ENCODE measurements at regions not wholly inside any gene's neighbourhood (a gene's known extent, or its start where the extent isn't known, plus 50 kb on each side); places are given as distances from the start of the nearest gene placed in this dataset.
A peak's percentile ranks its signal among the peaks of the same experiment; 100 is the strongest.

DNA sequence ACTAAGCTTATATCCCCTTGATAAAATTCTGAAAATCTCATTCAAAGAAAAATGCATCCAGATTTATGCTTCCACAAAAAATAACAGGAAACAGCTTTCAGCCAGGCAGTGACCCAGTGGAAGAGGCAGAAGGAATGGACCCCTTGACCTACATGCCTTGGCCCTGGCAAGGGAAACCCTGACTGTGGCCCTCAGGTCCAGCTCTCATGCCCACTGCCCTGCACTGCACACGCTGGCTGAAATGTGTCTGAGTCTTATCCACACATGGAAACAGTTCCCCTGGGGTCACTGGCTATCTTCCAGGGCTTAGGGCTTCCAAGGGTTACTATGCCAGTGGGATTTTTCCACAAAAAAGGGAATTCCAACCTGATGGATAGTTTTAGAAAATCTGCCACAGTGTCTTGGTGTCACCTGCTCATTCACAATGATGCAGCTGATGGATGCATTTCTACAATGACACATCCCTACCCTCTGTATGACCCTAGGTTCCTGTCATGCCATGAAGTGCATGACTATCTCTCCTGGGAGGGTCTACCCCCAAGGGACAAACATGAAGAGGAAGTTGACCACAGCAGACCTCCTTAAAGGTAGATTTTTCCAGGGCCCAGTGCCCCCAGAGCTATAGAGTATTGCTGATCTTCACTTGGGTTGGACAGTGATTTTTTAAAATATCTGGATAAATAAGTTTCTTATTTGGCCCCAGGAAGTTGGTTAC is 121.9 kb upstream of the CD93 start:
- no peak for DNase-seq (ENCODE audit: low read depth)

GRCh38 chr20:23206995-23207394 is 120.9 kb upstream of the CD93 start:
- DNase-seq (ENCODE audit: low read depth) = no peak

GRCh38 chr20:23206061-23206460 is 119.9 kb upstream of the CD93 start:
- DNase-seq (ENCODE audit: low read depth) = no peak

GRCh38 chr20:23205611-23206041 is 119.5 kb upstream of the CD93 start:
- DNase-seq (ENCODE audit: low read depth) = no peak

- DNase-seq (ENCODE audit: low read depth) = no peak
Measured at GRCh38 chr20:23205211-23205610, 119.1 kb upstream of the CD93 start.

GRCh38 chr20:23203951-23204730 is 118.0 kb upstream of the CD93 start:
- no peak for DNase-seq (ENCODE audit: low read depth)

DNA sequence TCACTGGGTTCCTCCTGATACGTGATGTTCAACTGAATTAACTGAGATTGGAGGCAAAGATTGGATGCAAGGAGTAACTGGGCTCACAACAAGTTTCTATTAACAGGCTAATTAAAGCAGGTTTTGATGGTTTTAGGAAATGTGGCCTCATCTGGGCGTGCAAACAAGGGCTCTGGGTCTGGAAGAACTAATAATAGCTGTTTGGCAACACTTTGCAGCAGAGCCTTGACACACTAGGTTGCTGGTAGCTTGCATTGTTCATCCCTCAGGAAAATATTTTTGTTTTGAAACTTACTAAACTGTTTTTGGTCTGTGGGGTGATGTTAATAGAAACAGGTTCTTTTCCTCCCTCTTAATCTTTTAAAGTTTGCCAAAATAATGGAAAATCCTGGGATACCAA is 117.2 kb upstream of the CD93 start:
- DNase-seq (ENCODE audit: low read depth) = no peak

DNA sequence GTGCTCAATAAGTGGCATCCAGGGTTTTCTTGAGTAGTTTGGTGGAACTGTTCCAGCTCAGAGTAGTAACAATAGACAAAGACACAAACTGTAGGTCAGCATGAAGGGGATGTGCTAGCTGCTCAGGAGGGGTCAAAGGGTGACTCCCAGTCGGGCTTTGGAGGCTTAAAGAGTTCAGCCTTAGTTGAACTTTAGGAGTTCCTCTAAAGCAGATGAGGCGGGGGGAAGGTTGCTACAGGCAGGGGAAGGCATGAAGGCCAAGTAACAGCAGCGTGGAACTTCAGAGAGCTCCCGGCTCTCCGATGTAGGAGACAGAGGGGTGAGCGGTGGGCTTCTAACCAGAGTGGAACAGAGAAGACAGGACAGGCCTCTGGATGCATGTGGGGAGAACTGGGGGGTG is 115.5 kb upstream of the CD93 start:
- DNase-seq (ENCODE audit: low read depth) = no peak

DNA sequence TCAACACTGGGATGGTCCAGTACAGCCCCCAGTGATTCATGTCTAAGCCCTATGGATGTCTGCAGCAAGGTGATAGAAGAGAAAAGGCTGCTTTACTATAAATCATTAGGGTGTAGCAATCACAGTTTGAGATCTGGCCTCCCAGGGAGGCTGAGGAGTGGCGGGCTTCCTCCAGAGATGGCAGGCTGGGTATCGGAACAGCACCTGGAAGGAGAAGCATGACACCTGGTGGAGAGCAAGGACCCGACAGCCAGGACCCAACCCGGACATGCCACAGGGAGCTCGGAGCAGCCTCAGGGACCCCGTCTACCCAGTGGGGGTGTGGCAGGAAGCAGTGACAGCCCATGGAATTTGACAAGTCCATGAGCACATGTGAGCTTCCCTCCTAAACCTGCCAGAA is 114.8 kb upstream of the CD93 start:
- DNase-seq (ENCODE audit: low read depth) = no peak

DNA sequence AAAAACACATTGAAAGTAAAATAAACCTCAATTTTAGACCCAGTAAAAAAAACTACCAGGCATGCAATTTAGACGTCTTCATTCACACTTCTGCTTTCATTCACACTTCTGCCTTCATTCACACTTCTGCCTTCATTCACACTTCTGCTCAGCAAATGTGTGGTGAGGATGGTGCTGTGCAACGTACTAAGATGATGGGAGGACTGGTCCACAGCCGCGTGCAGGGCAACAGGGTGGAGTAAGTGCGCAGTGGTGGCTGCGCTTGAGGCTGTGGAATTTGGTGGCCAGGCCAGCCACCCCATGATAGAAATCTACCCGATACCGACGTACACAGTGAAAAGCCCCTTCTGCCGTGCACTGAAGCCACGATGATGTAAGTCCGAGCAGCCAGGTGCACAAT is 114.3 kb upstream of the CD93 start:
- DNase-seq (ENCODE audit: low read depth) = no peak

DNA sequence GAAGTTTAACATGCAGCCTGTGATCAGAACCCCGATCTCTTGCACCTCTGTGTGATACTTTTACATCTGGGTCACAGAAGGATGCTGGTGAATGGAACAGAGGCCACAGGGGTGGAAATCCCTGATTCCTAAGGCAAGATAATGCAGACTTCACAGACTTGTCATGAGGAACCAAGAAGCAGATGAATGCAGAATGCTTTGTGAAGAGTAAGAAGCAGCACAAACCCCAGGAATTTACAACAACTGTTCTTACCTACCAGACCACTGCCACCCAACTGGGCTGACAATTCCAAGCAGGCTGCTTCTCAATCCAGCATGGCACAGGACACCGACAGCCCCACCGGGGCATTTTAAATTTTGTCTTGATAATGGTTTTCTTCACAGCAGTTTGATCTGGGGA is 113.2 kb upstream of the CD93 start:
- no peak for DNase-seq (ENCODE audit: low read depth)

DNA sequence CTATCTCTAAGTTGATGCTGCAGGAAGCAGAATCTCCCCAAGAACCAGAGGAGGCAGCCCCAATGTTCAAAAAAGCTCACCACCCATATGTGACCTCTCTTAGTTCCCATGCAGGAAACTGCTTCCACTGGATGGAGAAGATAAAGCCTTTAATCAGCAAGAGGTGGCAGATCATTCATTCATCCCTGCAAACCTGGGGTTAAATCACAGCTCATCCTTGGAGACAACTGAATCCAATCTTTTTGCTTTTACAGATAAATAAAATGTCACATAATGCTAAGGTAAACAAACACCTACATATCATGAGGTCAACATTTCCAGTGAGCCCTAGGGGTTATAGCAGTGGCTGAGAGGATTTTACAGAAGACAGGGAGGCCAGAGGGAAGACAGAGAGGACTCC is 112.7 kb upstream of the CD93 start:
- no peak for DNase-seq (ENCODE audit: low read depth)

DNA sequence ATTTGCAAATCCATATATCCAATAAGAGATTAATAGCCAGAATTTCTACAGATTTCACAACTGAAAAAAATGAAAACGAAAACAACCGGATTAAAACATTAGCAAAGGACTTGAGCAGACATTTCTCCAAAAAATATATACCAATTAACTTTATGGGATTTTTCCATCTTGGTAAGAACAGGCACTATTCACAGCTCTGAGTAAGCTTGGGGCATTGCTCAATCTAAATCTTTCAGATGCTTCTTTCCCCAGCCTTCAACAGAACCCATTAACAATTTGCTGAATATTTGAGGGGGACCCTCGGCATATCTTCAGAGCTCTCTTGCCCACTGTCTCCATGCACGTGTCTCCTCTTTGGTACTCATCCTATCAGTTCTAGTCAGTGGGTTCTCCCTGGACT is 111.7 kb upstream of the CD93 start:
- DNase-seq (ENCODE audit: low read depth) = no peak

- DNase-seq (ENCODE audit: low read depth) = no peak
Measured at GRCh38 chr20:23195636-23196035, 109.5 kb upstream of the CD93 start.

DNA sequence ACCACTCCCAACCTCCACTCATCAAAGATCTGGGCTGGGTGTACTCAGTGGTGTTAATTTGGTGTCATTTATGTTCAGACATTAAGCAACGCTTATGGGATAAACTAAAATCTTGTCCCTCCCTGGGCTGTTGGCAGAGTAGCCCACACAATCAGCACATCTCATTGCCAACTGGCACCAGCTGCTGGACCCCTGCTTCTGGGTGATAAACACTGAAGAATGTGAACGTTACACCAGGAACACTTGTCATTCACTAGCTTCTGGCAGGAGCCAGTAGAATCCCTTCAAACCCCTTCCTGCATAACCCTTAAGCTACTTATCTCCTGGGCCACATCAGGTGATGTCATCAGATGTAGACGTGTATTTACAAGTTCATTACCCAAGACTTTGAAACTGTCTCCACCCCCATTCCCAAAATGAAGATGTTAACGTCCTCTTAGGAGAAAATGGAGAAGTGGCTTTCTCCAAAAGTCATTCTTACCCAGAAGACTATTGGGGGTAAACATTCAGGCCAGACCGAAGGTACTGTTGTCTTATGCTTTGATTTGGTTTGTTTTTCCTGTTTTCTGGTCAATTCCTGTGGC is 107.8 kb upstream of the CD93 start:
- peak; percentile 49 for DNase-seq (ENCODE audit: low read depth)

- no peak for DNase-seq (ENCODE audit: low read depth)
Measured at GRCh38 chr20:23192469-23192868, 106.3 kb upstream of the CD93 start.

DNA sequence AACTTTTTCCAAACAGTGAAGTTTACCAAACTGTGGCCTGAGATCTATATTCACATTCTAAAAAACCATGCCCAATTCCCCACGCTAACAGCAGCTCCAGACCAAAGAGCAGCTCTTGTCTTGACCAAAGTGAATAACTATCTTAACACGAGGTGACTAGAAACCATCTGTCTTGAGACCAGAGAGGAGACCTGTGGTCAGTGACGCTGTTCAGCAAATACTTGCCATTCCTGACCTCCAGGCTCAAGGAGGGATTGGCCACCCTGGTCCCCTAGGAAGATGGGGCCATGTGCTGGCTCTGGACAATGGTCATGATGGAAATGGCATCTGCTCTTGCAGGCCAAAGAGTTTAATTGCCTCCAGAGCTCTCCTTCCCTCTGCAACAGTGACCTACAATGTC is 104.4 kb upstream of the CD93 start:
- DNase-seq (ENCODE audit: low read depth) = peak; percentile 79

GRCh38 chr20:23189854-23190253 is 103.7 kb upstream of the CD93 start:
- no peak for DNase-seq (ENCODE audit: low read depth)

GRCh38 chr20:23189341-23189740 is 103.2 kb upstream of the CD93 start:
- no peak for DNase-seq (ENCODE audit: low read depth)

DNA sequence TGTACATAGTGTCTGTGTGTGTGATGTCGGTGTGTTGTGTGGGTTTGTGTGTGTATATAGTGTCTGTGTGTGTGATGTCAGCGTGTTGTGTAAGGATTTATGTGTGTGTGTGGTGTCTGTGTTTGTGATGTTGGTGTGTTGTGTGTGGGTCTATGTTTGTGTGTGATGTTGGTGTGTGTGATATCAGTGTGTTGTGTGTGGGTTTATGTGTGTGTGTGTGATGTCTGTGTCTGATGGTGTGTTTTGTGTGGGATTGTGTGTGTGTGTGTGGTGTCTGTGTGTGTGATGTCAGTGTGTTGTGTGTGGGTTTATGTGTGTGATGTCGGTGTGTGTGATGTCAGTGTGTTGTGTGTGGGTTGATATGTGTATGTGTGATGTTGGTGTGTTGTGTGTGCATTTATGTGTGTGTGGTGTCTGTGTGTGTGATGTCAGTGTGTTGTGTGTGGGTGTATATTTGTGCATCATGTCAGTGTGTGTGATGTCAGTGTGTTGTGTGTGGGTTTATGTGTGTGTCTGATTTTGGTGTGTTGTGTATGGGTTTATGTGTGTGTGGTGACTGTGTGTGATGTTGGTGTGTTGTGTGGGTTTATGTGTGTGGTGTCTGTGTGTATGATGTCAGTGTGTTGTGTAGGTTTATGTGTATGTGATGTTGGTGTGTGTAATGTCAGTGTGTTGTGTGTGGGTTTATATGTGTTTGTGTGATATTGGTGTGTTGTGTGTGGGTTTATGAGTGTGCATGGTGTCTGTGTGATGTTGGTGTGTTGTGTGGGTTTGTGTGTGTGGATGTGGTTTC is 102.4 kb upstream of the CD93 start:
- DNase-seq (ENCODE audit: low read depth) = no peak

DNA sequence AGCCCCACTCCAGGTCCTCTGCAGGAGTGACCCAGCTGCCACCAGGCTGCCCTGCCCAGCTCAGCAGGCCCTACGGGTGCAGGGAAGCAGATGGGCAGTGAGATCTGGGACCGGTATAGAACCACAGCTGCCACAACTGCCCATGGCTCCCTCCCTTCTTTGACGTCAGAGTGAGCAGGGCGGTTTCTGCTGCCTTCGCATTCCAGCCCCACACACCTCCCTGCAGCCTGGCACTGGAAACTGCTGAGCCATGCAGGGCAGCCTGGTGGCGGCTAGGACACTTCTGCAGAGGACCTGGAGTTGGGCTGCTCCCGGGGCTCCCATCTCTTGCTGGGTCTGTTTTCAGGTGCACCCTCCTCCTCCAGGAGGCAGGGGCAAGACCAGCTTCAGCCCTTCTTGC is 101.6 kb upstream of the CD93 start:
- peak; percentile 94 for DNase-seq (ENCODE audit: low read depth)

GRCh38 chr20:23186808-23187207 is 100.7 kb upstream of the CD93 start:
- no peak for DNase-seq (ENCODE audit: low read depth)
